GM21528 (cell line): ENCODE measurements at regions not wholly inside any gene's neighbourhood (a gene's known extent, or its start where the extent isn't known, plus 50 kb on each side); places are given as distances from the start of the nearest gene placed in this dataset.
"Not testable (repeated sequence)": the region's sequence is repeated elsewhere in the genome, so short reads cannot be mapped to it uniquely, and the experiment has no call there.

Experiments used
- ATAC-seq: cut with Tn5 transposase; IDR thresholded peaks from one replicate; pipeline ENCODE4 v1.9.1; 2021; ENCODE audit warnings: mild to moderate bottlenecking, moderate library complexity; ENCODE audit not compliant: unreplicated experiment, low FRiP score

DNA sequence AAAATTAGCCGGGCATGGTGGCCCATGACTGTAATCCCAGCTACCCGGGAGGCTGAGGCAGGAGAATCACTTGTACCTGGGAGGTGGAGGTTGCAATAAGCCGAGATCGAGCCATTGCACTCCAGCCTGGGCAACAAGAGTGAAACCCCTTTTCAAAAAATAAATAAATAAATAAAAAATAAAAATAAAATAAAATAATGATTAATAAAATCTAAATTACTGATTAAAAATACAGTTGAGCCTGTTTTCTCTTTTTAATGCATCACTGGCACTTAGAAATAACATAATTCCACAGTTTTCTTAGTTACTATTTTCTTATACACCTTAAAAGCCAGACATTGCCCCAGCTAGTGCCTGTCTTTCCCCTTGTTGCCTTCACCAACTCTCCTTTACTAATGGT is 922.8 kb upstream of the GJE1 start:
- no peak for ATAC-seq

GRCh38 chr6:141208101-141208500 is 924.6 kb upstream of the GJE1 start:
- ATAC-seq: no peak

GRCh38 chr6:141203902-141204575 is 928.7 kb upstream of the GJE1 start:
- no peak for ATAC-seq

DNA sequence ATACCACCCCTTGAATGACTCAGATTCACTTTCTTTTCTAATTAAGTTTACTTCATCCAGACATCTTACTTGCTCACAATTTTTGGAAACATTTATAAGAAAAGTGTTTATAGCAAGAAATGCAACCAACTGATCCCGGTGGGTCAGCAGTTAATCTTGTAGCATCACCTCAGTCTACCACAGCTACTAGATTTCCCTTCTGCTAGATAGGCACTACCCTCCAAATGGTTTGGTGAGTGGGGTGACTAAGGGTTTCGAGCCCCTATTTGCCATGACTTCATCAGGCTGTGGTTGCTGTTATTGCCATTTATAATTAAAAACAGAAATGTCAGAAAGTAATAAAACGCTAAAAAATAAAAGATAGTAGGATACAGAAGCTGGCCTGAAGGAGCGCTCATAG is 930.1 kb upstream of the GJE1 start:
- ATAC-seq: no peak

DNA sequence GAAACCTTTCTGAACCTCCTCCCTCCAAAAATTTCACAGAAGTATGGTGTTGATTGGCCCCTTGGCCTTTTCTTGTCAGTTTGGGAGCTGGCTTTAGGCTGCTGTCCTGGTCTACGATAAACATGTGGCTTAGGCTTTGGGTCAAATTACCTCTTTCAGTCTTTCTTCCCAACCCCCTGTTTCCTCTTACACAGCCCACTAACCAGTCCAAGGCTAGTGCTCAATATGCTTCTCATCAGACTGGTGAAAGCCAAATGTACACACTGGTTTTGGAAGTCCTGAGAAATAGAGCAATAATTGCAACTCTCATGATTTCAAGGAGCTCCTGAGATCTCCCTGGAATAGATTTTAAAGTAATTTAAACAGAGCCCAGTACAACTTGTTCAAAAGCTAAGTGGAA is 933.7 kb upstream of the GJE1 start:
- no peak for ATAC-seq

- no peak for ATAC-seq
These were observed 937.4 kb upstream of the GJE1 start for GRCh38 chr6:141195251-141195832.

DNA sequence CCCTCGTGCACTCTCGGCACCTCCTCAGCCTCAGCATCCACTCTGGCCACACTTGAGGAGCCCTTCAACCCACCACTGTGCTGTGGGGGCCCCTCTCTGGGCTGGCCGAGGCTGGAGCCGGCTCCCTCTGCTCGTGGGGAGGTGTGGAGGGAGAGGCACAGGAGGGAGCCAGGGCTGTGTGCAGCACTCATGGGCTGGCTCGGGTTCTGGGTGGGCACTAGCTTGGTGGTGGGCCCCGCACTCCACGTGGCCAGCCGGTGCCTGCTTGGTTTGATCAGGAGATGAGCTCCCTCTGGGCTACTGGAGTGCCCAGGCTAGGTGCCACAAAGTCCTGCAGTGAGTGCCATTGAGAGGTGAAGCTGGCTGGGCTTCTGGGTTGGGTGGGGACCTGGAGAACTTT is 949.4 kb upstream of the GJE1 start:
- ATAC-seq: no peak

- not testable (repeated sequence) for ATAC-seq
These were observed 957.3 kb upstream of the GJE1 start for GRCh38 chr6:141175458-141175857.

DNA sequence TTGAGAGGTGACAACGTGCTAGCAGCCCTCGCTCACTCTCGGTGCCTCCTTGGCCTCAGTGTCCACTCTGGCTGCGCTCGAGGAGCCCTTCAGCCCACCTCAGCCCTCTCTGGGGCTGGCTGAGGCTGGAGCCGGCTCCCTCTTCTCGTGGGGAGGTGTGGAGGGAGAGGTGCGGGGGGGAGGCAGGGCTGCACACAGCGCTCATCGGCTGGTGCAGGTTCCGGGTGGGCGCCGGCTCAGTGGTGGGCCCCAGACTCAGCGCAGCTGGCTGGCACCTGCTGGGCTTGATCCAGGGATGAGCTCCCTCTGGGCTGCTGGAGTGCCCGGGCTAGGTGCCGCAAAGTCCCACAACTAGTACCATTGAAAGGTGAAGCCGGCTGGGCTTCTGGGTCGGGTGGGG is 957.8 kb upstream of the GJE1 start:
- no peak for ATAC-seq

DNA sequence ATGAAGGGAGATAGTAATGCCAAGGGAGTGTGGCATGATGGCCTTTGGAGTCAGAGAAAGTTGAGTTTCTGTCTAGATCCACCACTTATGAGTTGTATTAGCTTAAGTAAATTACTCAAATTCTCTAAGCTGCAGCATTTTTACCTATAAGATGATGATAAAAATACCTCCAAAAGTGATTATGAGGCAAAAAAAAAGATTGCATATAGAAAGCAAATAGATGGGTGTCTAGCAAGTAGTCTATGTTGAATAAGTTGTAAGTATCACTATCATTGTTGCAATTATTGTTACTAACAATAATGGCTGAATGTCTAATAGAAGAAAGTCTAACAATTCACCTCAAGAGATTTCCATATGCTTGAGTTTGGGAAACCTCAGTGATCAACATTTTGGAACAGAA is 959.2 kb upstream of the GJE1 start:
- no peak for ATAC-seq

GRCh38 chr6:141169419-141169818 is 963.3 kb upstream of the GJE1 start:
- no peak for ATAC-seq

- ATAC-seq: no peak
These were observed 964.8 kb upstream of the GJE1 start for GRCh38 chr6:141167945-141168344.

DNA sequence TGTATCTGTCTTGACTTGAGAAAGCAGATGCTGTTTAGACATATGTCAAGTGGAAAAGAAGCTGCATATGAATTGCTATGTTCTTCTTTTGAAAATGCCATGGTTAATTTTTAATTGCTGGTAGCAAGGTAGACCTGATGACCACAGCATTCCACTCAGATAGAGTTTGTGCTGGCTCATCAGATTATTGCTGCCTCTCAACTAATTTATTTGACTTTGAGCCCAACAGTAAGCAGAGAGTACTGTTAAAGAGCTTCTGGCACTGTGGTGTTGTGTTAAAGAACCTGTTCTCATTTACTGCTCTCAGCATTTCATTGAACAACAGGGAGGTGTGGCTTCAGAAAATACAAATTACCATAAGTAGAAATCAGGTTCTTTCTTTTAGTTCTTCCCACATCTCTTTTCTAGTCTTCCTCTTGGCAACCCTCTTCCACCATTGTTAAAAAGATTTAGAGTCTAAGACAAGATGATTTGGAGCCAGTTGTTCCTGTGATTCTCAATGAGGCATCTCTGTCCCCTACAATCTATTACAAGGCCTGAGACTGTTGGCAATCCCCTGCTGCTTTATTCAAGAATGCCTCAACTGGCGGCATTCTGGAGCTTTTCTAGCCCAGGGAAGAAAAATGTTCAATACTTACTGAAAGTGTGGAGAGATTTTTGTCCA is 967.6 kb upstream of the GJE1 start:
- ATAC-seq: no peak

DNA sequence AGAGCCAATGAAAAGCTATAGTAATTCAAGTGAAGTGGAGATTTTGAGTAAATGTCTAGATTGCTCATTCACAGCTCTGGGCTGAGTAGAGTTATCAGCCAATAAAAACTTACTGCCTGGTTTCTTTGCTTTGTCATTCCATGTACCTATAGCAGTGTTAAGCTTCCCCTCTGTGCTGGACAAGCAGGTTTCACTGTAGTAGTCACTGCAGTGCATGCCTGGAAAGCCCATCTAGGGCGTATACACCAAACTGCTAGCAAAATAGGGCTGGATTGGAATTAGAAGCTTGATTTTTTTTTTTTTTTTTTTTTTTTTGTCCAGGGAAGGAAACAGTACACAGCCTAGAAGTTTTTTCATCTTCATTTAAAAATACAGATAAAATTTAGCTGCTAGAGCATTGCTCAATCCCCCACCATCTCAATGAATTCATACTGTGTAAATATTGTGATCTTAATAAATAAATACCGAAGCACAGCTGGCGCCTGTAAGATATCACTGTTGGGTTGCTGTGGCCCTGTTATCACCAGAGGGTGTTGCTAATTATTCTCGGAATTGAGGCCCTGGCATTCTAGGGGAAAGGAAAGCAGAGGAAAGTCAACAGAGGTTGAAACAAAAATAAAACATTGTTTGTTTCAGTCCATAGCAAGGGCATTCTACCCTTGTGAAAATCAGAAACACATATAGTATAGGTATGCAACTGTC is 968.5 kb upstream of the GJE1 start:
- no peak for ATAC-seq

GRCh38 chr6:141163107-141163506 is 969.6 kb upstream of the GJE1 start:
- no peak for ATAC-seq

GRCh38 chr6:141158740-141159139 is 974.0 kb upstream of the GJE1 start:
- ATAC-seq: no peak

GRCh38 chr6:141153563-141153962 is 979.2 kb upstream of the GJE1 start:
- ATAC-seq: no peak

GRCh38 chr6:141152951-141153350 is 979.8 kb upstream of the GJE1 start:
- ATAC-seq: no peak

GRCh38 chr6:141151710-141152417 is 980.9 kb upstream of the GJE1 start:
- ATAC-seq: no peak

GRCh38 chr6:141141870-141142269 is 990.9 kb upstream of the GJE1 start:
- no peak for ATAC-seq

- ATAC-seq: no peak
These were observed 991.8 kb upstream of the GJE1 start for GRCh38 chr6:141140905-141141304.
